ENCODE measurements at regions not wholly inside any gene's neighbourhood (a gene's known extent, or its start where the extent isn't known, plus 50 kb on each side); places are given as distances from the start of the nearest gene placed in this dataset.

GRCh38 chr2:7612969-7613368 lies 695.8 kb downstream of the RNF144A start:
- TF ChIP-seq EP300 (IDR thresholded peaks at IDR 0.05) (no peak), CTCF (IDR thresholded peaks at IDR 0.05) (no peak), POLR2A (IDR thresholded peaks at IDR 0.05) (no peak)
